ENCODE measurements at regions not wholly inside any gene's neighbourhood (a gene's known extent, or its start where the extent isn't known, plus 50 kb on each side); places are given as distances from the start of the nearest gene placed in this dataset.

- Histone ChIP-seq H3K4me1 (ENCODE audit: control insufficient read depth in 1 of 2, insufficient read depth in 2 of 2, low read length in 2 of 2) (no peaks in the 10 kb centered on the region), H3K9ac (ENCODE audit: low read length) (no peak overlapping the region), H3K4me2 (ENCODE audit: low read length) (no peak overlapping the region), H2AFZ (ENCODE audit: low read depth, low read length, poor library complexity, severe bottlenecking) (no peak overlapping the region), H3K9me2 (ENCODE audit: insufficient read depth) (no peaks in the 10 kb centered on the region), H3K27ac (ENCODE audit: low read depth, low read length) (no peak overlapping the region), H3K36me3 (ENCODE audit: control insufficient read depth in 1 of 2, insufficient read depth in 2 of 2, low read length in 2 of 2) (no peaks in the 10 kb centered on the region), H3K27me3 (ENCODE audit: insufficient read depth, low read length) (peaks cover 24% of the 10 kb centered on the region), H4K20me1 (ENCODE audit: insufficient read depth) (no peaks in the 10 kb centered on the region), H3K9me3 (ENCODE audit: control insufficient read depth in 1 of 2, insufficient read depth in 1 of 2, low read depth in 1 of 2, low read length in 2 of 2) (no peaks in the 10 kb centered on the region), H3K79me2 (ENCODE audit: insufficient read depth, low read length) (no peaks in the 10 kb centered on the region), H3K4me3 (replicated peaks in 1 of 2; ENCODE audit: low read depth in 1 of 2, low read length in 2 of 2) (no peak overlapping the region)
- ChIA-PET RAD21 (ENCODE audit: low non-redundant PET in 1 of 2, low total read pairs in 2 of 2, uncharacterized antibody in 2 of 2, unreplicated experiment in 2 of 2) (no interaction called here), POLR2A (no interaction called here), CTCF (no interaction called here)
- no peak for DNase-seq (ENCODE audit: low read depth, low spot score)
- no TSS peak for BruUV-seq (replicated peaks)
- intact Hi-C loops (cut with micrococcal nuclease): no loop called here
- ATAC-seq: no peak
- TF ChIP-seq EZH2phosphoT487 (IDR thresholded peaks at IDR 0.05; ENCODE audit: borderline replicate concordance) (no peak), POLR2AphosphoS5 (IDR thresholded peaks at IDR 0.05; ENCODE audit: low read depth, low read length) (no peak)
- TF ChIP-seq, protein P1, sequence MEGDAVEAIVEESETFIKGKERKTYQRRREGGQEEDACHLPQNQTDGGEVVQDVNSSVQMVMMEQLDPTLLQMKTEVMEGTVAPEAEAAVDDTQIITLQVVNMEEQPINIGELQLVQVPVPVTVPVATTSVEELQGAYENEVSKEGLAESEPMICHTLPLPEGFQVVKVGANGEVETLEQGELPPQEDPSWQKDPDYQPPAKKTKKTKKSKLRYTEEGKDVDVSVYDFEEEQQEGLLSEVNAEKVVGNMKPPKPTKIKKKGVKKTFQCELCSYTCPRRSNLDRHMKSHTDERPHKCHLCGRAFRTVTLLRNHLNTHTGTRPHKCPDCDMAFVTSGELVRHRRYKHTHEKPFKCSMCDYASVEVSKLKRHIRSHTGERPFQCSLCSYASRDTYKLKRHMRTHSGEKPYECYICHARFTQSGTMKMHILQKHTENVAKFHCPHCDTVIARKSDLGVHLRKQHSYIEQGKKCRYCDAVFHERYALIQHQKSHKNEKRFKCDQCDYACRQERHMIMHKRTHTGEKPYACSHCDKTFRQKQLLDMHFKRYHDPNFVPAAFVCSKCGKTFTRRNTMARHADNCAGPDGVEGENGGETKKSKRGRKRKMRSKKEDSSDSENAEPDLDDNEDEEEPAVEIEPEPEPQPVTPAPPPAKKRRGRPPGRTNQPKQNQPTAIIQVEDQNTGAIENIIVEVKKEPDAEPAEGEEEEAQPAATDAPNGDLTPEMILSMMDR (IDR thresholded peaks at IDR 0.05 in 2 of 3, conservative IDR thresholded peaks at IDR 0.05 in 1 of 3; ENCODE audit: borderline replicate concordance in 1 of 3, insufficient read depth in 1 of 3, low read depth in 2 of 3, low read length in 2 of 3): no peak
Measured at GRCh38 chr11:87903345-87903744, 271.9 kb downstream of the RAB38 start.

DNA sequence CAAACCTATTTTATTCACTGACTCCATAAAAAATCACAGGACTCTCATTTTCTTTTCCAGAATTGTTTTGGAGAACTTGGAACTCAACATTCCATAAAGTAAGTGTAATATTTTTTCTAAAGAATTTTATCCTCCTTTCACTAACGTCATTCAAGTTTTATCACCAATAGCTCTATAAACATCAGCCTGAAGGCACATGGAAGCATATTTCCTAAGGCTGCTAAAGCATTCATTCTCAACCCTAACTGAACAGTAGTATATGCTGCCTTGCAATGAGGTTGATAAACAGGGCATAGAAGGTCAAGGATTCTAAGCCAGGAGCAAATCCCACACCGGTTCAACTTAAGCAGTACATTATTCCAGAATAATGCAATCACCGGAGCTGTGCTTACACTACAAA is 273.9 kb downstream of the RAB38 start:
- H4K20me1 ChIP-seq (ENCODE audit: insufficient read depth): no peaks in the 10 kb centered on the region
- H3K9me2 ChIP-seq (ENCODE audit: insufficient read depth): no peaks in the 10 kb centered on the region
- ATAC-seq (no peak), DNase-seq (ENCODE audit: low read depth, low spot score) (no peak)
- H3K9me3 ChIP-seq (ENCODE audit: control insufficient read depth in 1 of 2, insufficient read depth in 1 of 2, low read depth in 1 of 2, low read length in 2 of 2): no peaks in the 10 kb centered on the region
- H2AFZ ChIP-seq (ENCODE audit: low read depth, low read length, poor library complexity, severe bottlenecking): no peak overlapping the region
- ChIA-PET CTCF (no interaction called here), POLR2A (no interaction called here), RAD21 (ENCODE audit: low non-redundant PET in 1 of 2, low total read pairs in 2 of 2, uncharacterized antibody in 2 of 2, unreplicated experiment in 2 of 2) (no interaction called here)
- no peak overlapping the region for H3K9ac ChIP-seq (ENCODE audit: low read length)
- no TSS peak for BruUV-seq (replicated peaks)
- no peak overlapping the region for H3K4me2 ChIP-seq (ENCODE audit: low read length)
- H3K79me2 ChIP-seq (ENCODE audit: insufficient read depth, low read length): no peaks in the 10 kb centered on the region
- H3K27ac ChIP-seq (ENCODE audit: low read depth, low read length): no peak overlapping the region
- TF ChIP-seq ZBTB33 (IDR thresholded peaks at IDR 0.05; ENCODE audit: extremely low read depth, insufficient replicate concordance, low read length): no peak
- no peak for TF ChIP-seq SRF (IDR thresholded peaks at IDR 0.05; ENCODE audit: low read depth)
- intact Hi-C loops (cut with micrococcal nuclease): no loop called here
- no peak overlapping the region for H3K4me3 ChIP-seq (replicated peaks in 1 of 2; ENCODE audit: low read depth in 1 of 2, low read length in 2 of 2)
- H3K27me3 ChIP-seq (ENCODE audit: insufficient read depth, low read length): peaks cover 41% of the 10 kb centered on the region
- no peaks in the 10 kb centered on the region for H3K4me1 ChIP-seq (ENCODE audit: control insufficient read depth in 1 of 2, insufficient read depth in 2 of 2, low read length in 2 of 2)
- no peaks in the 10 kb centered on the region for H3K36me3 ChIP-seq (ENCODE audit: control insufficient read depth in 1 of 2, insufficient read depth in 2 of 2, low read length in 2 of 2)

Measured in HCT116 (cell line).